SU-DHL-6 (cell line): ENCODE measurements at regions not wholly inside any gene's neighbourhood (a gene's known extent, or its start where the extent isn't known, plus 50 kb on each side); places are given as distances from the start of the nearest gene placed in this dataset.

ENCODE experiments used
- CTCF ChIP-seq: fragments of 200-600 bp; sonication (generic); IDR thresholded peaks from one replicate; pipeline ENCODE4 v1.5.1; 2017; ENCODE audit warnings: antibody characterized with exemption, mild to moderate bottlenecking, low read length, moderate library complexity; ENCODE audit not compliant: insufficient read depth, poor library complexity, severe bottlenecking
- EZH2phosphoT487 ChIP-seq: fragments of 200-600 bp; sonication (generic), shearing (Covaris generic); conservative IDR thresholded peaks from 2 replicates; pipeline ENCODE4 v1.6.1; 2018; ENCODE audit warnings: mild to moderate bottlenecking, antibody characterized with exemption, low read length, moderate library complexity, mixed read lengths

DNA sequence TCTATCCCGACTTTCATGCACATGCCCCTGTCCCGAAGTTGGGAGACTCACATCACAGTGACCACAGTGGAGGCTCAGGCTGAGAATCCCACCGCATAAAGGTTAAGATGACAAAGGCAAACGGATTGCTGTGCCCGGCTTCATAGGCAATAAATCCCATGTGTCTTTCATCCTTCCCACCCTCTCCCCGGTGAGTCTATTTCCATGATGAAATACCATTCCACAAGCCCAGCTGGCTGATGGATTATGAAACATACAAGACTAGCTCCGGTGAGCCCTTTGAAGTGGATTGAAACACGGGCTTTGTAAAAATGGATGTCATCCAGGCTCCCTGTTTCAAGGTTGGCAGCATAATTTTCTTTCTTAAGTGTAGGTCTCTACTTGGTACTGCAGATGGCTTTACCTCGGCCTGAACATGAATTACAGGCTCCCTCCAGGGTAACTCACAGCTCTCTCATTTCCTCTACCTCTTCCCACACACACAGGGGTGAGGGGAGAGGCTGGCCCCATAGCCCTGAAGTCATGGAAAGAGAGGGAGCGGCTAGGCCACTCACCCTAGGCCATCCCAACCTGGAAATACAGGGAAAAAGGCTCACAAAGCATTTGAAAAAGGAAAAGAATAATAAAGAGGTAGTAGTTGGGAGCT is 92.0 kb upstream of the CALN1 start:
- TF ChIP-seq CTCF, result no peak
- TF ChIP-seq EZH2phosphoT487, result no peak
